ENCODE measurements at regions not wholly inside any gene's neighbourhood (a gene's known extent, or its start where the extent isn't known, plus 50 kb on each side); places are given as distances from the start of the nearest gene placed in this dataset.

GRCh38 chr1:222394224-222394623, 153.7 kb downstream of the HHIPL2 start:
- no peak for TF ChIP-seq EZH2 (IDR thresholded peaks at IDR 0.05; ENCODE audit: insufficient read depth, poor library complexity, severe bottlenecking)
- TF ChIP-seq EZH2phosphoT487 (IDR thresholded peaks at IDR 0.05; ENCODE audit: insufficient read depth, low read depth): no peak

Data from GM23248 (cell line).